Neural progenitor cell (in vitro differentiated cells): ENCODE measurements at regions not wholly inside any gene's neighbourhood (a gene's known extent, or its start where the extent isn't known, plus 50 kb on each side); places are given as distances from the start of the nearest gene placed in this dataset.

ENCODE experiments used
- DNase-seq: peaks from one replicate; pipeline ENCODE4 v3.0.0-alpha.2; 2016; ENCODE audit warnings: low spot score
- H2AFZ ChIP-seq: fragments of 200-600 bp; sonication (generic); replicated peaks from 2 replicates; pipeline ENCODE4 v1.6.1; 2016; ENCODE audit warnings: antibody characterized with exemption
- H3F3A ChIP-seq: fragments of 200-600 bp; sonication (generic); 2 replicates; pipeline ENCODE4 v1.6.1; 2016; ENCODE audit warnings: antibody characterized with exemption, low read depth
- H3K27ac ChIP-seq: fragments of 200-600 bp; sonication (generic); 2 replicates; pipeline ENCODE4 v1.5.1; 2016; ENCODE audit warnings: mild to moderate bottlenecking
- H3K27me3 ChIP-seq: fragments of 200-600 bp; sonication (generic); 2 replicates; pipeline ENCODE4 v1.6.1; 2016; ENCODE audit warnings: mild to moderate bottlenecking, moderate library complexity
- H3K36me3 ChIP-seq: fragments of 200-600 bp; sonication (generic); 2 replicates; pipeline ENCODE4 v1.5.1; 2016
- H3K4me1 ChIP-seq: fragments of 200-600 bp; sonication (generic); 2 replicates; pipeline ENCODE4 v1.6.1; 2016; ENCODE audit warnings: mixed run types
- H3K4me2 ChIP-seq: fragments of 200-600 bp; sonication (generic); 2 replicates; pipeline ENCODE4 v1.6.1; 2016
- H3K4me3 ChIP-seq: fragments of 200-600 bp; sonication (generic); 2 replicates; pipeline ENCODE4 v1.5.1; 2016
- H3K79me2 ChIP-seq: fragments of 200-600 bp; sonication (generic); 2 replicates; pipeline ENCODE4 v1.6.1; 2016; ENCODE audit warnings: low read depth
- H3K9ac ChIP-seq: fragments of 200-600 bp; sonication (generic); 2 replicates; pipeline ENCODE4 v1.6.1; 2016
- H3K9me3 ChIP-seq: fragments of 200-600 bp; sonication (generic); 2 replicates; pipeline ENCODE4 v1.5.1; 2016; ENCODE audit warnings: low read depth
- H4K20me1 ChIP-seq: fragments of 200-600 bp; sonication (generic); 2 replicates; pipeline ENCODE4 v1.6.1; 2016; ENCODE audit warnings: low read depth
- H3K27ac Mint-ChIP-seq: 3 replicates; pipeline ENCODE4 v1.8.0; 2021; ENCODE audit warnings: mixed read lengths
- H3K27me3 Mint-ChIP-seq: 2 replicates; pipeline ENCODE4 v1.8.0; 2022; ENCODE audit warnings: low read depth, mild to moderate bottlenecking, inconsistent platforms, moderate library complexity, mixed read lengths; ENCODE audit not compliant: insufficient read depth
- H3K36me3 Mint-ChIP-seq: 3 replicates; pipeline ENCODE4 v1.8.0; 2021; ENCODE audit warnings: mixed read lengths
- H3K4me1 Mint-ChIP-seq: 3 replicates; pipeline ENCODE4 v1.8.0; 2021; ENCODE audit warnings: mixed read lengths
- H3K4me3 Mint-ChIP-seq: 3 replicates; pipeline ENCODE4 v1.8.0; 2021; ENCODE audit warnings: mild to moderate bottlenecking, moderate library complexity, mixed read lengths
- H3K9me3 Mint-ChIP-seq: 3 replicates; pipeline ENCODE4 v1.8.0; 2020; ENCODE audit warnings: mixed read lengths
- CTCF ChIP-seq: fragments of 200-600 bp; sonication (generic); IDR thresholded peaks from 2 replicates; pipeline ENCODE4 v1.5.1; 2017; ENCODE audit warnings: antibody characterized with exemption, mild to moderate bottlenecking
- EZH2 ChIP-seq: fragments of 200-600 bp; sonication (generic); IDR thresholded peaks from 2 replicates; pipeline ENCODE4 v1.6.1; 2017; ENCODE audit warnings: antibody characterized with exemption, mild to moderate bottlenecking, moderate library complexity
- EZH2phosphoT487 ChIP-seq: fragments of 200-600 bp; sonication (generic); IDR thresholded peaks from 2 replicates; pipeline ENCODE4 v1.6.1; 2017; ENCODE audit warnings: antibody characterized with exemption

GRCh38 chr9:38336341-38336740, 56.2 kb upstream of the ALDH1B1 start:
- no peaks in the 10 kb centered on the region for H3K36me3 Mint-ChIP-seq
- DNase-seq: no peak
- Histone ChIP-seq H3K27me3 (no peaks in the 10 kb centered on the region), H3K4me2 (peak overlapping the region; percentile 36), H3K4me3 (no peak overlapping the region), H3K4me1 (peaks cover 15% of the 10 kb centered on the region), H3K9me3 (no peaks in the 10 kb centered on the region), H4K20me1 (no peaks in the 10 kb centered on the region), H3K36me3 (no peaks in the 10 kb centered on the region), H3F3A (no peaks in the 10 kb centered on the region), H3K9ac (no peak overlapping the region), H3K27ac (no peak overlapping the region), H2AFZ (peak overlapping the region; percentile 65), H3K79me2 (no peaks in the 10 kb centered on the region)
- TF ChIP-seq EZH2phosphoT487 (no peak), EZH2 (no peak), CTCF (no peak)
- peaks cover 2% of the 10 kb centered on the region for H3K9me3 Mint-ChIP-seq
- peaks cover 24% of the 10 kb centered on the region for H3K4me1 Mint-ChIP-seq
- peaks cover 10% of the 10 kb centered on the region for H3K27me3 Mint-ChIP-seq
- no peak overlapping the region for H3K4me3 Mint-ChIP-seq
- no peak overlapping the region for H3K27ac Mint-ChIP-seq

GRCh38 chr9:38335686-38336085, 56.8 kb upstream of the ALDH1B1 start:
- peaks cover 10% of the 10 kb centered on the region for H3K27me3 Mint-ChIP-seq
- Histone ChIP-seq H3K27me3 (no peaks in the 10 kb centered on the region), H3K36me3 (no peaks in the 10 kb centered on the region), H3K4me3 (no peak overlapping the region), H3K9ac (no peak overlapping the region), H3K79me2 (no peaks in the 10 kb centered on the region), H2AFZ (no peak overlapping the region), H3K4me2 (no peak overlapping the region), H3K9me3 (no peaks in the 10 kb centered on the region), H3K27ac (no peak overlapping the region), H3F3A (no peaks in the 10 kb centered on the region), H4K20me1 (no peaks in the 10 kb centered on the region), H3K4me1 (peaks cover 15% of the 10 kb centered on the region)
- peaks cover 2% of the 10 kb centered on the region for H3K9me3 Mint-ChIP-seq
- no peaks in the 10 kb centered on the region for H3K36me3 Mint-ChIP-seq
- peaks cover 24% of the 10 kb centered on the region for H3K4me1 Mint-ChIP-seq
- no peak overlapping the region for H3K4me3 Mint-ChIP-seq
- no peak for DNase-seq
- H3K27ac Mint-ChIP-seq: no peak overlapping the region
- TF ChIP-seq EZH2 (no peak), CTCF (no peak), EZH2phosphoT487 (no peak)

- H3K4me3 ChIP-seq: no peak overlapping the region
- peak; percentile 61 for DNase-seq
- TF ChIP-seq EZH2 (no peak), CTCF (peak; percentile 66)
- H2AFZ ChIP-seq: no peak overlapping the region
- no peaks in the 10 kb centered on the region for H3F3A ChIP-seq
- H3K27me3 ChIP-seq: no peaks in the 10 kb centered on the region
- no peaks in the 10 kb centered on the region for H3K9me3 ChIP-seq
- H3K9ac ChIP-seq: no peak overlapping the region
- H3K36me3 ChIP-seq: no peaks in the 10 kb centered on the region
- no peak overlapping the region for H3K4me2 ChIP-seq
- Mint-ChIP-seq H3K27me3 (peaks cover 10% of the 10 kb centered on the region), H3K27ac (no peak overlapping the region), H3K36me3 (no peaks in the 10 kb centered on the region), H3K4me1 (peaks cover 30% of the 10 kb centered on the region), H3K9me3 (peaks cover 2% of the 10 kb centered on the region), H3K4me3 (no peak overlapping the region)
- no peaks in the 10 kb centered on the region for H3K79me2 ChIP-seq
- no peaks in the 10 kb centered on the region for H4K20me1 ChIP-seq
- H3K4me1 ChIP-seq: peaks cover 15% of the 10 kb centered on the region
- no peak overlapping the region for H3K27ac ChIP-seq
Observed at GRCh38 chr9:38334234-38334633, 58.3 kb upstream of the ALDH1B1 start.
